ENCODE measurements at regions not wholly inside any gene's neighbourhood (a gene's known extent, or its start where the extent isn't known, plus 50 kb on each side); places are given as distances from the start of the nearest gene placed in this dataset.

GRCh38 chr3:113055961-113056360 lies 65.2 kb downstream of the GTPBP8 start:
- no peak overlapping the region for H2AFZ ChIP-seq (ENCODE audit: control insufficient read depth, low read length)
- H4K20me1 ChIP-seq (ENCODE audit: control insufficient read depth, extremely low read depth, insufficient read depth, low read length): no peaks in the 10 kb centered on the region
- H3K4me3 ChIP-seq (ENCODE audit: control insufficient read depth in 2 of 3, extremely low read depth in 1 of 3, insufficient read depth in 2 of 3, low read depth in 1 of 3, low read length in 3 of 3): no peak overlapping the region
- no peaks in the 10 kb centered on the region for H3K9me1 ChIP-seq (ENCODE audit: control insufficient read depth, extremely low read depth, insufficient read depth, low read length)
- no peak overlapping the region for H3K4me2 ChIP-seq (ENCODE audit: control insufficient read depth, extremely low read depth, insufficient read depth, low read depth, low read length)
- H3K79me2 ChIP-seq (ENCODE audit: control insufficient read depth, insufficient read depth, low read length): no peaks in the 10 kb centered on the region
- H3K27me3 ChIP-seq (ENCODE audit: control insufficient read depth, extremely low read depth, insufficient read depth, low read length): no peaks in the 10 kb centered on the region
- peaks cover 16% of the 10 kb centered on the region for H3K4me1 ChIP-seq (ENCODE audit: control insufficient read depth, extremely low read depth, insufficient read depth, low read length)
- FAIRE-seq (no peak), DNase-seq (ENCODE audit: low read depth, low spot score) (no peak)
- no peaks in the 10 kb centered on the region for H3K36me3 ChIP-seq (ENCODE audit: control insufficient read depth in 2 of 2, extremely low read depth in 1 of 2, insufficient read depth in 2 of 2, low read length in 2 of 2)
- no peaks in the 10 kb centered on the region for H3K9me3 ChIP-seq (ENCODE audit: control insufficient read depth, low read depth, low read length)
- dilution Hi-C loops (cut with MboI; ENCODE audit: extremely low pct_ligation_motif_present, low sequenced_read_pairs): no loop called here
- no peak overlapping the region for H3K27ac ChIP-seq (ENCODE audit: control insufficient read depth, insufficient read depth, low read length)
- no peak overlapping the region for H3K9ac ChIP-seq (ENCODE audit: control insufficient read depth, extremely low read depth, insufficient read depth, low read length)
- TF ChIP-seq CTCF (optimal IDR thresholded peaks at IDR 0.05 in 1 of 3, IDR thresholded peaks at IDR 0.05 in 1 of 3, conservative IDR thresholded peaks at IDR 0.05 in 1 of 3; ENCODE audit: extremely low read depth in 1 of 3, insufficient read depth in 2 of 3, low read length in 3 of 3) (no peak), EZH2 (IDR thresholded peaks at IDR 0.05; ENCODE audit: low read length) (no peak)

GRCh38 chr3:113057117-113057516 lies 66.3 kb downstream of the GTPBP8 start:
- H3K9ac ChIP-seq (ENCODE audit: control insufficient read depth, extremely low read depth, insufficient read depth, low read length): no peak overlapping the region
- no peak overlapping the region for H3K4me2 ChIP-seq (ENCODE audit: control insufficient read depth, extremely low read depth, insufficient read depth, low read depth, low read length)
- DNase-seq (ENCODE audit: low read depth, low spot score) (no peak), FAIRE-seq (no peak)
- H3K27ac ChIP-seq (ENCODE audit: control insufficient read depth, insufficient read depth, low read length): no peak overlapping the region
- no peaks in the 10 kb centered on the region for H3K79me2 ChIP-seq (ENCODE audit: control insufficient read depth, insufficient read depth, low read length)
- H3K9me3 ChIP-seq (ENCODE audit: control insufficient read depth, low read depth, low read length): no peaks in the 10 kb centered on the region
- H3K36me3 ChIP-seq (ENCODE audit: control insufficient read depth in 2 of 2, extremely low read depth in 1 of 2, insufficient read depth in 2 of 2, low read length in 2 of 2): no peaks in the 10 kb centered on the region
- H4K20me1 ChIP-seq (ENCODE audit: control insufficient read depth, extremely low read depth, insufficient read depth, low read length): no peaks in the 10 kb centered on the region
- dilution Hi-C loops (cut with MboI; ENCODE audit: extremely low pct_ligation_motif_present, low sequenced_read_pairs): no loop called here
- no peaks in the 10 kb centered on the region for H3K27me3 ChIP-seq (ENCODE audit: control insufficient read depth, extremely low read depth, insufficient read depth, low read length)
- H3K9me1 ChIP-seq (ENCODE audit: control insufficient read depth, extremely low read depth, insufficient read depth, low read length): no peaks in the 10 kb centered on the region
- H3K4me3 ChIP-seq (ENCODE audit: control insufficient read depth in 2 of 3, extremely low read depth in 1 of 3, insufficient read depth in 2 of 3, low read depth in 1 of 3, low read length in 3 of 3): no peak overlapping the region
- H3K4me1 ChIP-seq (ENCODE audit: control insufficient read depth, extremely low read depth, insufficient read depth, low read length): peaks cover 8% of the 10 kb centered on the region
- no peak for TF ChIP-seq EZH2 (IDR thresholded peaks at IDR 0.05; ENCODE audit: low read length)
- no peak for TF ChIP-seq CTCF (optimal IDR thresholded peaks at IDR 0.05 in 1 of 3, IDR thresholded peaks at IDR 0.05 in 1 of 3, conservative IDR thresholded peaks at IDR 0.05 in 1 of 3; ENCODE audit: extremely low read depth in 1 of 3, insufficient read depth in 2 of 3, low read length in 3 of 3)
- no peak overlapping the region for H2AFZ ChIP-seq (ENCODE audit: control insufficient read depth, low read length)
